K562 (cell line): ENCODE measurements at regions not wholly inside any gene's neighbourhood (a gene's known extent, or its start where the extent isn't known, plus 50 kb on each side); places are given as distances from the start of the nearest gene placed in this dataset.

ENCODE experiments used
- ATAC-seq: fragments of 200-7000 bp; cut with Tn5 transposase; 3 replicates; pipeline ENCODE4 v1.9.1; 2020; ENCODE audit warnings: moderate library complexity
- BruUV-seq: library from RNA; stranded (reverse); fragments of 400-500 nt; replicated peaks from 2 replicates; lab custom pipeline; 2021; lab: Mats Ljungman, UMichigan
- CTCF ChIA-PET: fragments of 300-600 bp; formaldehyde crosslinking; extraction: SDS; loops from one replicate; lab custom pipeline; 2021; ENCODE audit warnings: low intra/inter-chr PET ratio; lab: Yijun Ruan, JAX
- POLR2A ChIA-PET: fragments of 300-600, 350-650 bp; sonication (Branson Sonifier 250); formaldehyde crosslinking; extraction: SDS; loops from one replicate; lab custom pipeline; 2021; ENCODE audit warnings: antibody characterized with exemption, inconsistent platforms; lab: Yijun Ruan, JAX
- DNase-seq, 4 experiments: peaks; one replicate each; pipeline versions ENCODE4 v3.0.0 to v3.0.0-alpha.2; 2011 to 2018; ENCODE audit warnings: low spot score in 3 of 4, mixed read lengths in 3 of 4; ENCODE audit errors: extremely low read depth in 1 of 4
- FAIRE-seq: peaks from 2 replicates; lab custom pipeline; 2011; peaks lifted over from hg19 to GRCh38; lab: Jason Lieb, UNC
- H2AFZ ChIP-seq: 2 replicates; pipeline ENCODE4 v1.6.0; 2011; ENCODE audit warnings: low read depth, low read length, control low read depth, inconsistent platforms
- H3K27ac ChIP-seq: fragments of 200-600 bp; 3 replicates; pipeline ENCODE4 v1.8.0; 2011; ENCODE audit warnings: low read depth, mild to moderate bottlenecking, control low read depth, inconsistent platforms, low read length, moderate library complexity, mixed read lengths; ENCODE audit errors: extremely low read depth
- H3K27me3 ChIP-seq, 2 experiments: fragments of 300-600 bp in 1 of 2; 2 replicates in 1 of 2; 3 replicates in 1 of 2; pipeline versions ENCODE4 v1.6.0 to v1.8.0; 2011; ENCODE audit warnings: inconsistent platforms in 2 of 2, low read length in 2 of 2, mild to moderate bottlenecking in 1 of 2, mixed read lengths in 1 of 2, moderate library complexity in 1 of 2; ENCODE audit not compliant: control insufficient read depth in 2 of 2, insufficient read depth in 2 of 2
- H3K36me3 ChIP-seq: fragments of 300-600 bp; 3 replicates; pipeline ENCODE4 v1.8.0; 2011; ENCODE audit warnings: mild to moderate bottlenecking, low read length, inconsistent platforms; ENCODE audit not compliant: control insufficient read depth, insufficient read depth
- H3K4me1 ChIP-seq, 2 experiments: fragments of 200-600 bp in 1 of 2; replicated peaks in 1 of 2; 2 replicates in 1 of 2; 3 replicates in 1 of 2; pipeline versions ENCODE4 v1.5.1 to v1.8.0; 2011; ENCODE audit warnings: inconsistent platforms in 2 of 2, low read length in 2 of 2, mild to moderate bottlenecking in 1 of 2, mixed read lengths in 1 of 2, moderate library complexity in 1 of 2; ENCODE audit not compliant: control insufficient read depth in 2 of 2, insufficient read depth in 2 of 2
- H3K4me2 ChIP-seq: 2 replicates; pipeline ENCODE4 v1.6.1; 2011; ENCODE audit warnings: low read length, control low read depth, inconsistent platforms, mixed read lengths; ENCODE audit not compliant: insufficient read depth
- H3K4me3 ChIP-seq: fragments of 200-600 bp; sonication (generic), shearing (Covaris generic); 2 replicates; pipeline ENCODE4 v1.5.1; 2016; ENCODE audit warnings: control low read depth, inconsistent platforms
- H3K79me2 ChIP-seq: fragments of 200-600 bp; 3 replicates; pipeline ENCODE4 v1.8.0; 2011; ENCODE audit warnings: low read length, inconsistent platforms; ENCODE audit not compliant: control insufficient read depth, insufficient read depth
- H3K9ac ChIP-seq, 2 experiments: 2 replicates each; pipeline versions ENCODE4 v1.6.0 to v1.6.1; 2011; ENCODE audit warnings: low read depth in 2 of 2, low read length in 2 of 2, control low read depth in 1 of 2, inconsistent platforms in 1 of 2, mild to moderate bottlenecking in 1 of 2, mixed read lengths in 1 of 2; ENCODE audit not compliant: insufficient read depth in 1 of 2
- H3K9me1 ChIP-seq: one replicate; pipeline ENCODE4 v1.6.0; 2011; ENCODE audit warnings: inconsistent platforms, mild to moderate bottlenecking, low read length, moderate library complexity; ENCODE audit not compliant: control insufficient read depth, insufficient read depth
- H3K9me3 ChIP-seq: replicated peaks from 2 replicates; pipeline ENCODE4 v1.5.1; 2011; ENCODE audit warnings: low read depth, low read length, inconsistent platforms; ENCODE audit not compliant: control insufficient read depth, insufficient read depth
- H4K20me1 ChIP-seq: replicated peaks from 2 replicates; pipeline ENCODE4 v1.6.1; 2011; ENCODE audit warnings: low read length, inconsistent platforms, mixed read lengths; ENCODE audit not compliant: control insufficient read depth, insufficient read depth
- CCAR2 ChIP-seq: fragments of 200-400 bp; formaldehyde crosslinking; IDR thresholded peaks from 2 replicates; pipeline ENCODE4 v1.6.1; 2017; ENCODE audit warnings: mild to moderate bottlenecking, low read depth, low read length
- CEBPG ChIP-seq, 3 experiments: fragments of 200-800 bp in 1 of 3; sonication (Bioruptor generic) in 1 of 3; sonication (generic) in 1 of 3; formaldehyde crosslinking in 1 of 3; IDR thresholded peaks in 2 of 3; conservative IDR thresholded peaks in 1 of 3; 2 replicates each; pipeline versions ENCODE4 v1.6.1 to v1.8.0; 2016 to 2022; ENCODE audit warnings: missing compliant biosample characterization in 2 of 3, missing genetic modification characterization in 2 of 3, mild to moderate bottlenecking in 1 of 3, missing genetic modification reagents in 1 of 3
- CHD2 ChIP-seq: IDR thresholded peaks from 2 replicates; pipeline ENCODE4 v1.6.1; 2011; ENCODE audit warnings: low read depth, low read length
- E2F1 ChIP-seq: sonication (generic); formaldehyde crosslinking; IDR thresholded peaks from 2 replicates; pipeline ENCODE4 v1.8.1; 2023; ENCODE audit warnings: mild to moderate bottlenecking, missing genetic modification reagents, moderate library complexity
- ELF1 ChIP-seq: fragments of 200-800 bp; sonication (Bioruptor generic); IDR thresholded peaks from 2 replicates; pipeline ENCODE4 v1.6.1; 2016; ENCODE audit warnings: missing genetic modification characterization, missing compliant biosample characterization
- KDM1A ChIP-seq, 2 experiments: fragments of 450-650 bp; IDR thresholded peaks; 2 replicates each; pipeline ENCODE4 v1.6.1; 2016; ENCODE audit warnings: mild to moderate bottlenecking in 2 of 2
- NEUROD1 ChIP-seq: fragments of 150-350 bp; IDR thresholded peaks from 2 replicates; pipeline ENCODE4 v1.6.1; 2014; ENCODE audit warnings: borderline replicate concordance, low read length, low read depth; ENCODE audit not compliant: partially characterized antibody
- PHF21A ChIP-seq: fragments of 450-650 bp; IDR thresholded peaks from 2 replicates; pipeline ENCODE4 v1.6.1; 2017; ENCODE audit warnings: low read depth, borderline replicate concordance
- POLR2B ChIP-seq: fragments of 450-650 bp; IDR thresholded peaks from 2 replicates; pipeline ENCODE4 v1.6.1; 2018; ENCODE audit warnings: low read depth; ENCODE audit not compliant: partially characterized antibody
- POLR2G ChIP-seq: fragments of 200-400 bp; formaldehyde crosslinking; IDR thresholded peaks from 2 replicates; pipeline ENCODE4 v1.6.1; 2017; ENCODE audit warnings: low read depth, mild to moderate bottlenecking, antibody characterized with exemption, low read length, moderate library complexity
- PRDM10 ChIP-seq: fragments of 450-650 bp; IDR thresholded peaks from 2 replicates; pipeline ENCODE4 v1.6.1; 2018; ENCODE audit not compliant: partially characterized antibody
- THAP7 ChIP-seq: fragments of 250-450 bp; sonication (Bioruptor Pico); IDR thresholded peaks from 2 replicates; pipeline ENCODE4 v1.5.0; 2021
- ZFX ChIP-seq: sonication (generic); formaldehyde crosslinking; IDR thresholded peaks from 2 replicates; pipeline ENCODE4 v1.8.0; 2022; ENCODE audit warnings: mild to moderate bottlenecking, missing genetic modification reagents, moderate library complexity
- ZZZ3 ChIP-seq: fragments of 450-650 bp; IDR thresholded peaks from 2 replicates; pipeline ENCODE4 v1.6.1; 2016; ENCODE audit warnings: antibody characterized with exemption, mild to moderate bottlenecking, moderate library complexity
- WGBS: fragments of 100-300 bp; shearing (Covaris generic); methylation state at CpG from one replicate; pipeline ENCODE4 v1.1.6; 2016; ENCODE audit warnings: low coverage, mixed read lengths; ENCODE audit not compliant: insufficient coverage; ENCODE audit errors: missing lambda C conversion rate; 5-methylcytosine and 5-hydroxymethylcytosine counted together
- in situ Hi-C: fragments of 300-500 bp; cut with MboI; formaldehyde crosslinking; loops from 4 replicates; pipeline ENCODE4 v1.15.0; 2018; ENCODE audit warnings: inconsistent platforms, mixed read lengths
- intact Hi-C: fragments of 100-400 bp; cut with micrococcal nuclease; formaldehyde crosslinking; loops from 2 replicates; pipeline ENCODE4 v1.14.2; 2022

GRCh38 chr6:82779041-82779440 is 286.6 kb downstream of the UBE3D start:
- no peak for TF ChIP-seq POLR2G
- TF ChIP-seq CCAR2 = no peak
- no peak for TF ChIP-seq NEUROD1
- TF ChIP-seq KDM1A (IDR thresholded peaks at IDR 0.05) = no peak
- no peak for TF ChIP-seq POLR2B
- no peak for TF ChIP-seq PHF21A
- no peak for TF ChIP-seq ZZZ3
- no peak for TF ChIP-seq ZFX
- TF ChIP-seq E2F1 (CRISPR knock-in tag) = no peak
- no peak for TF ChIP-seq CHD2
- no peak for TF ChIP-seq THAP7
- no peak for TF ChIP-seq ELF1 (tag)
- no peak for TF ChIP-seq PRDM10
- no peak for TF ChIP-seq CEBPG (CRISPR knock-in tag; IDR thresholded peaks at IDR 0.05)
- TF ChIP-seq CEBPG (tag; conservative IDR thresholded peaks at IDR 0.05 in 1 of 2, IDR thresholded peaks at IDR 0.05 in 1 of 2) = no peak
- POLR2A ChIA-PET = no interaction called here
- Histone ChIP-seq H3K79me2 (no peaks in the 10 kb centered on the region), H3K9me1 (no peaks in the 10 kb centered on the region), H3K9ac (no peak overlapping the region), H3K27me3 (no peaks in the 10 kb centered on the region), H3K9me3 (no peaks in the 10 kb centered on the region), H2AFZ (no peak overlapping the region), H4K20me1 (no peaks in the 10 kb centered on the region), H3K27ac (no peak overlapping the region), H3K4me3 (no peak overlapping the region), H3K36me3 (no peaks in the 10 kb centered on the region), H3K4me2 (no peak overlapping the region), H3K4me1 (no peaks in the 10 kb centered on the region)
- intact Hi-C loops = no loop called here
- no TSS peak for BruUV-seq
- CTCF ChIA-PET = no interaction called here
- ATAC-seq (no peak), FAIRE-seq (no peak), DNase-seq (no peak)
- in situ Hi-C loops = no loop called here
- WGBS = 5% methylated on average over 3 of the region's 3 CpGs
